Stomach (tissue), 4 donors: ENCODE measurements at regions not wholly inside any gene's neighbourhood (a gene's known extent, or its start where the extent isn't known, plus 50 kb on each side); places are given as distances from the start of the nearest gene placed in this dataset.

Experiments
- EP300 ChIP-seq: sonication (generic); formaldehyde crosslinking; IDR thresholded peaks from one replicate; pipeline ENCODE4 v1.6.1; 2017; ENCODE audit warnings: antibody characterized with exemption
- POLR2A ChIP-seq, 4 donors: fragments of 450-650 bp; IDR thresholded peaks; one replicate each; pipeline ENCODE4 v1.6.1; 2016; ENCODE audit warnings: antibody characterized with exemption in 4 of 4, control low read depth in 2 of 4, mild to moderate bottlenecking in 1 of 4, moderate library complexity in 1 of 4
- POLR2AphosphoS5 ChIP-seq, 3 donors: sonication (generic); formaldehyde crosslinking; IDR thresholded peaks; one replicate each; pipeline ENCODE4 v1.6.1; 2016; ENCODE audit warnings: antibody characterized with exemption in 3 of 3
- TF ChIP-seq, protein P1 (sequence below), 7 experiments: fragments of 450-650 bp in 4 of 7; fragments of 200-600 bp in 3 of 7; sonication (generic) in 3 of 7; IDR thresholded peaks; one replicate each; pipeline ENCODE4 v1.5.1; 2016 to 2019; ENCODE audit warnings: antibody characterized with exemption in 7 of 7, control low read depth in 2 of 7, mild to moderate bottlenecking in 1 of 7

DNA sequence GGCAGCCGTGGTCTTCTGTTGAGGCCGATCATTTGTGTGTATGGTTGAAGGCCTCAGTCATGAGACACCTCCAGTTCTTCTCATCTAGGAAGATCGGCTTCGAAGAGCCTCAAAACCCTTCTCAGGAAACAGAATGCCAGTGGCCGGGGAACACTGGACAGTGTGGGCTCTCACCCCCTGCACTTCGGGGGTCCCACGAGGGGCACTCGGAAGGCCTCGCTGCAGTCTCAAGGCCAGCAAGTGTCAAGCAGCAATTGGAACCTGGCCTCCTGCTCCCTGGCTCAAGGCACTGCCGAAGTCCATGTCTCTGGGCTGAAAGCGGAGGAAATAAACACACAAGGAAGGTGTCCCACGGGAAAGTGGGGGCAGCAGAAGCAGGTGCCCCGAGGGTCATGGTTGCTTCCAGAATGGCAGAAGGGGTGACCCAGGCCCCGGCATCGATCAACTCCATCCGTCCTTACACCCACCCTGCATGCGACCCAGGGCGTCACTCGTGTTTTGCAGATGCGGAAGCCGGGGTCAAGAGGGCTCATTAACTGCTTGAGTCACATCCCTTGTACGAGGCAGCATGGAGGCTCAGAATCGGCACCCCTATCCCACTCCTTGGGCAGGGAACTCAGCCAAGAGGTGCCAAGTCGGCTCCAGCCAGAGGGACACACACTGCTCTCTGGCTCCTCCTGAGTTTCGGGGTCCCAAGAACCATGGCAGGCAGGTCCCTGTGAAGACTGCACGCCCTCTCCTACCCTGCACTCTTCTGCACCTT, 231.3 kb upstream of the SHH start:
- TF ChIP-seq, protein P1, sequence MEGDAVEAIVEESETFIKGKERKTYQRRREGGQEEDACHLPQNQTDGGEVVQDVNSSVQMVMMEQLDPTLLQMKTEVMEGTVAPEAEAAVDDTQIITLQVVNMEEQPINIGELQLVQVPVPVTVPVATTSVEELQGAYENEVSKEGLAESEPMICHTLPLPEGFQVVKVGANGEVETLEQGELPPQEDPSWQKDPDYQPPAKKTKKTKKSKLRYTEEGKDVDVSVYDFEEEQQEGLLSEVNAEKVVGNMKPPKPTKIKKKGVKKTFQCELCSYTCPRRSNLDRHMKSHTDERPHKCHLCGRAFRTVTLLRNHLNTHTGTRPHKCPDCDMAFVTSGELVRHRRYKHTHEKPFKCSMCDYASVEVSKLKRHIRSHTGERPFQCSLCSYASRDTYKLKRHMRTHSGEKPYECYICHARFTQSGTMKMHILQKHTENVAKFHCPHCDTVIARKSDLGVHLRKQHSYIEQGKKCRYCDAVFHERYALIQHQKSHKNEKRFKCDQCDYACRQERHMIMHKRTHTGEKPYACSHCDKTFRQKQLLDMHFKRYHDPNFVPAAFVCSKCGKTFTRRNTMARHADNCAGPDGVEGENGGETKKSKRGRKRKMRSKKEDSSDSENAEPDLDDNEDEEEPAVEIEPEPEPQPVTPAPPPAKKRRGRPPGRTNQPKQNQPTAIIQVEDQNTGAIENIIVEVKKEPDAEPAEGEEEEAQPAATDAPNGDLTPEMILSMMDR (IDR thresholded peaks at IDR 0.05): no peak
- TF ChIP-seq POLR2A (IDR thresholded peaks at IDR 0.05) (no peak), POLR2AphosphoS5 (IDR thresholded peaks at IDR 0.05) (no peak), EP300 (no peak)
